Neural progenitor cell (in vitro differentiated cells): ENCODE measurements at regions not wholly inside any gene's neighbourhood (a gene's known extent, or its start where the extent isn't known, plus 50 kb on each side); places are given as distances from the start of the nearest gene placed in this dataset.
"Not testable (repeated sequence)": the region's sequence is repeated elsewhere in the genome, so short reads cannot be mapped to it uniquely, and the experiment has no call there.

Source experiments
- DNase-seq: peaks from one replicate; pipeline ENCODE4 v3.0.0-alpha.2; 2016; ENCODE audit warnings: low spot score
- H2AFZ ChIP-seq: fragments of 200-600 bp; sonication (generic); replicated peaks from 2 replicates; pipeline ENCODE4 v1.6.1; 2016; ENCODE audit warnings: antibody characterized with exemption
- H3F3A ChIP-seq: fragments of 200-600 bp; sonication (generic); 2 replicates; pipeline ENCODE4 v1.6.1; 2016; ENCODE audit warnings: antibody characterized with exemption, low read depth
- H3K27ac ChIP-seq: fragments of 200-600 bp; sonication (generic); 2 replicates; pipeline ENCODE4 v1.5.1; 2016; ENCODE audit warnings: mild to moderate bottlenecking
- H3K27me3 ChIP-seq: fragments of 200-600 bp; sonication (generic); 2 replicates; pipeline ENCODE4 v1.6.1; 2016; ENCODE audit warnings: mild to moderate bottlenecking, moderate library complexity
- H3K36me3 ChIP-seq: fragments of 200-600 bp; sonication (generic); 2 replicates; pipeline ENCODE4 v1.5.1; 2016
- H3K4me1 ChIP-seq: fragments of 200-600 bp; sonication (generic); 2 replicates; pipeline ENCODE4 v1.6.1; 2016; ENCODE audit warnings: mixed run types
- H3K4me2 ChIP-seq: fragments of 200-600 bp; sonication (generic); 2 replicates; pipeline ENCODE4 v1.6.1; 2016
- H3K4me3 ChIP-seq: fragments of 200-600 bp; sonication (generic); 2 replicates; pipeline ENCODE4 v1.5.1; 2016
- H3K79me2 ChIP-seq: fragments of 200-600 bp; sonication (generic); 2 replicates; pipeline ENCODE4 v1.6.1; 2016; ENCODE audit warnings: low read depth
- H3K9ac ChIP-seq: fragments of 200-600 bp; sonication (generic); 2 replicates; pipeline ENCODE4 v1.6.1; 2016
- H3K9me3 ChIP-seq: fragments of 200-600 bp; sonication (generic); 2 replicates; pipeline ENCODE4 v1.5.1; 2016; ENCODE audit warnings: low read depth
- H4K20me1 ChIP-seq: fragments of 200-600 bp; sonication (generic); 2 replicates; pipeline ENCODE4 v1.6.1; 2016; ENCODE audit warnings: low read depth
- H3K27ac Mint-ChIP-seq: 3 replicates; pipeline ENCODE4 v1.8.0; 2021; ENCODE audit warnings: mixed read lengths
- H3K27me3 Mint-ChIP-seq: 2 replicates; pipeline ENCODE4 v1.8.0; 2022; ENCODE audit warnings: low read depth, mild to moderate bottlenecking, inconsistent platforms, moderate library complexity, mixed read lengths; ENCODE audit not compliant: insufficient read depth
- H3K36me3 Mint-ChIP-seq: 3 replicates; pipeline ENCODE4 v1.8.0; 2021; ENCODE audit warnings: mixed read lengths
- H3K4me1 Mint-ChIP-seq: 3 replicates; pipeline ENCODE4 v1.8.0; 2021; ENCODE audit warnings: mixed read lengths
- H3K4me3 Mint-ChIP-seq: 3 replicates; pipeline ENCODE4 v1.8.0; 2021; ENCODE audit warnings: mild to moderate bottlenecking, moderate library complexity, mixed read lengths
- H3K9me3 Mint-ChIP-seq: 3 replicates; pipeline ENCODE4 v1.8.0; 2020; ENCODE audit warnings: mixed read lengths
- EZH2 ChIP-seq: fragments of 200-600 bp; sonication (generic); IDR thresholded peaks from 2 replicates; pipeline ENCODE4 v1.6.1; 2017; ENCODE audit warnings: antibody characterized with exemption, mild to moderate bottlenecking, moderate library complexity
- EZH2phosphoT487 ChIP-seq: fragments of 200-600 bp; sonication (generic); IDR thresholded peaks from 2 replicates; pipeline ENCODE4 v1.6.1; 2017; ENCODE audit warnings: antibody characterized with exemption
- TF ChIP-seq, protein P1 (sequence below): fragments of 200-600 bp; sonication (generic); IDR thresholded peaks from 2 replicates; pipeline ENCODE4 v1.5.1; 2017; ENCODE audit warnings: antibody characterized with exemption, mild to moderate bottlenecking

DNA sequence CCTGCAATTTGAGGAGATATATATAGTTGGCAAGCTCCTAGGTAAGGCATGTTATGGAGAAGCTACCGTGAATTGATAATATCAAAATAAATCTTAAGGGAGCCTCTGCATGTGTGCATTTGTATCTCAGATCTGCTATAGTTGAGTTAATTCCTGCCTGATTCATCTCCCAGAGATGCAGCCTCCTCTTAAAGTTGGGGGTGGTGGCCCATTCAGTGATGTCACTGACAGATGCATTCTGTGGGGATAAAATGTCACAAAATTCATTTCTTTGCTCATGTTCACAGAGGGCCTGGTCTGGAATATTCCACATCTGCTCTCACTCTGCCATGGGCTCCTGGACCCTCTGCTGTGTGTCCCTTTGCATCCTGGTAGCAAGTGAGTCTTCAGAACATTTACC lies 185.8 kb upstream of the PRSS1 start:
- no peak for DNase-seq
- H3K4me3 Mint-ChIP-seq: no peak overlapping the region
- H3K79me2 ChIP-seq: no peaks in the 10 kb centered on the region
- no peaks in the 10 kb centered on the region for H3K4me1 Mint-ChIP-seq
- no peak overlapping the region for H3K27ac Mint-ChIP-seq
- H3K4me2 ChIP-seq: no peak overlapping the region
- no peak overlapping the region for H3K4me3 ChIP-seq
- H3K27me3 Mint-ChIP-seq: no peaks in the 10 kb centered on the region
- H3K9me3 ChIP-seq: no peaks in the 10 kb centered on the region
- no peaks in the 10 kb centered on the region for H3K36me3 ChIP-seq
- H3K9me3 Mint-ChIP-seq: no peaks in the 10 kb centered on the region
- TF ChIP-seq, protein P1, sequence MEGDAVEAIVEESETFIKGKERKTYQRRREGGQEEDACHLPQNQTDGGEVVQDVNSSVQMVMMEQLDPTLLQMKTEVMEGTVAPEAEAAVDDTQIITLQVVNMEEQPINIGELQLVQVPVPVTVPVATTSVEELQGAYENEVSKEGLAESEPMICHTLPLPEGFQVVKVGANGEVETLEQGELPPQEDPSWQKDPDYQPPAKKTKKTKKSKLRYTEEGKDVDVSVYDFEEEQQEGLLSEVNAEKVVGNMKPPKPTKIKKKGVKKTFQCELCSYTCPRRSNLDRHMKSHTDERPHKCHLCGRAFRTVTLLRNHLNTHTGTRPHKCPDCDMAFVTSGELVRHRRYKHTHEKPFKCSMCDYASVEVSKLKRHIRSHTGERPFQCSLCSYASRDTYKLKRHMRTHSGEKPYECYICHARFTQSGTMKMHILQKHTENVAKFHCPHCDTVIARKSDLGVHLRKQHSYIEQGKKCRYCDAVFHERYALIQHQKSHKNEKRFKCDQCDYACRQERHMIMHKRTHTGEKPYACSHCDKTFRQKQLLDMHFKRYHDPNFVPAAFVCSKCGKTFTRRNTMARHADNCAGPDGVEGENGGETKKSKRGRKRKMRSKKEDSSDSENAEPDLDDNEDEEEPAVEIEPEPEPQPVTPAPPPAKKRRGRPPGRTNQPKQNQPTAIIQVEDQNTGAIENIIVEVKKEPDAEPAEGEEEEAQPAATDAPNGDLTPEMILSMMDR: no peak
- TF ChIP-seq EZH2phosphoT487 (no peak), EZH2 (no peak)
- H3K36me3 Mint-ChIP-seq: no peaks in the 10 kb centered on the region
- no peaks in the 10 kb centered on the region for H3F3A ChIP-seq
- no peaks in the 10 kb centered on the region for H4K20me1 ChIP-seq
- no peak overlapping the region for H2AFZ ChIP-seq
- H3K9ac ChIP-seq: no peak overlapping the region
- H3K4me1 ChIP-seq: no peaks in the 10 kb centered on the region
- no peaks in the 10 kb centered on the region for H3K27me3 ChIP-seq
- H3K27ac ChIP-seq: no peak overlapping the region

- TF ChIP-seq EZH2 (no peak), EZH2phosphoT487 (no peak)
- TF ChIP-seq, protein P1: no peak
- Mint-ChIP-seq H3K4me3 (no peak overlapping the region), H3K36me3 (no peaks in the 10 kb centered on the region), H3K4me1 (no peaks in the 10 kb centered on the region), H3K27me3 (peaks cover 2% of the 10 kb centered on the region), H3K27ac (no peak overlapping the region), H3K9me3 (no peaks in the 10 kb centered on the region)
- no peaks in the 10 kb centered on the region for H3K36me3 ChIP-seq
- no peaks in the 10 kb centered on the region for H4K20me1 ChIP-seq
- no peak overlapping the region for H3K4me2 ChIP-seq
- H3K4me3 ChIP-seq: no peak overlapping the region
- DNase-seq: no peak
- H3K27me3 ChIP-seq: no peaks in the 10 kb centered on the region
- no peak overlapping the region for H2AFZ ChIP-seq
- no peaks in the 10 kb centered on the region for H3K4me1 ChIP-seq
- H3K79me2 ChIP-seq: no peaks in the 10 kb centered on the region
- H3K27ac ChIP-seq: no peak overlapping the region
- H3F3A ChIP-seq: no peaks in the 10 kb centered on the region
- no peaks in the 10 kb centered on the region for H3K9me3 ChIP-seq
- no peak overlapping the region for H3K9ac ChIP-seq
Observed at GRCh38 chr7:142562688-142563087, 186.6 kb upstream of the PRSS1 start.

- not testable (repeated sequence) for H3K36me3 Mint-ChIP-seq, H3K36me3 ChIP-seq, H3K4me1 ChIP-seq, H3K9me3 ChIP-seq, H3K27me3 Mint-ChIP-seq, H3K9ac ChIP-seq, H3K4me3 Mint-ChIP-seq, H3K27me3 ChIP-seq, H2AFZ ChIP-seq, H3K4me2 ChIP-seq, H3K9me3 Mint-ChIP-seq, H3F3A ChIP-seq, H3K79me2 ChIP-seq, H3K27ac Mint-ChIP-seq, H3K27ac ChIP-seq, H3K4me3 ChIP-seq, H4K20me1 ChIP-seq, DNase-seq, H3K4me1 Mint-ChIP-seq
Observed at GRCh38 chr7:142561396-142561795, 187.9 kb upstream of the PRSS1 start.

DNA sequence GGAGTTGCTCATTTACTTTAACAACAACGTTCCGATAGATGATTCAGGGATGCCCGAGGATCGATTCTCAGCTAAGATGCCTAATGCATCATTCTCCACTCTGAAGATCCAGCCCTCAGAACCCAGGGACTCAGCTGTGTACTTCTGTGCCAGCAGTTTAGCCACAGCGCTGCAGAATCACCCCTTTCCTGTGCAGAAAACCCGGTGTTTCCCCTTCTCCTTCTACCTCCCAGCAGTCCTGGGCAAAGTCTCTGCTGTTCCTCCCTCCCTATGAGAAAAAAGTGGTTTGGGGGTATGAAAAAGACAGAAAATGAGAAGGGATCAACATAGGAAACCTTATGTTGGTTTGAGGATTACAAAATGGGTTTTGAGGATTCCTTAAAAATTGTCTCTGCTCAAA lies 188.5 kb upstream of the PRSS1 start:
- H3K9ac ChIP-seq, H3K4me3 Mint-ChIP-seq, H3K4me3 ChIP-seq: not testable (repeated sequence)

More for the DNA sequence above, 188.5 kb upstream of the PRSS1 start:
- H3K27me3 Mint-ChIP-seq, H3K36me3 Mint-ChIP-seq, H3K4me1 Mint-ChIP-seq, DNase-seq, H3K36me3 ChIP-seq, H3K4me1 ChIP-seq, H3K27ac ChIP-seq, H3K4me2 ChIP-seq, H3K9me3 Mint-ChIP-seq, H3K9me3 ChIP-seq, H3K27me3 ChIP-seq, H3K27ac Mint-ChIP-seq, H2AFZ ChIP-seq, H4K20me1 ChIP-seq, H3F3A ChIP-seq, H3K79me2 ChIP-seq: not testable (repeated sequence)
